GM18517 (cell line): ENCODE measurements at regions not wholly inside any gene's neighbourhood (a gene's known extent, or its start where the extent isn't known, plus 50 kb on each side); places are given as distances from the start of the nearest gene placed in this dataset.

Experiments
- ATAC-seq: cut with Tn5 transposase; IDR thresholded peaks from one replicate; pipeline ENCODE4 v1.9.1; 2021; ENCODE audit warnings: mild to moderate bottlenecking, moderate library complexity; ENCODE audit not compliant: unreplicated experiment

DNA sequence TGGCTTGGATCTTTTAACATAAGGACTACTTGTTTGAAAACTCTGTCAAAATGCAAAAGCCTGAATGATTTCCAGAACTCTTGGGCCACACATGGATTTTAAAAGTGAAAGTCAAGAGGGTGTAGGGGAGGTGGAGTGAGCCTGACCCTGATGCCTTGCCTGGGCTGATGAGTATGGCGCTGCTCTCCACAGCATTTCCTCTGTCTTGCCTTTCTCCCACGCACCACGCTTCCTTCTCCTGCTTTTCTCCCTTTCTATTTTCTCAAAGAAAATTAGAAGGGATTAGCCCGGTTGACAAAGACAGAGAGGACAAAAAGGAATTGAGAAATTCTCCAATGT lies 207.0 kb upstream of the CCDC68 start:
- ATAC-seq, result no peak

DNA sequence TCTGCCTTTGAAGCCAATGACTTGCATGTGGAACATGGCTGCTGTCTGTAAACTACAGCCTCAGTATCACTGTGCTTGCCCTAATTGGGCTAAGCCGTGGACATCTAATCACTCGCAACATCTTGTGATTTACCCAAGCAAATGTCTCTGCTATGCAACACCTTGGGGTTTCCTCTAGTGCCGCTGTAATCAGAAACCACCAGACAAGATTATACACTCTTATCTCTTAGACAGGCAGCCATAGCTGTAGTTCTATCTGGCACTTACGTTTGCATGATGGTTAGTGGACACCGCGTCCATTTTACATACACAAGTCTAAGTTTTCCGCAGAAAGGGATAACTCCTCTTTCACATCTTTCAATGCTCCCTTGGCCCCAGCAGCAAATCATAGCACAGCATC lies 204.3 kb upstream of the CCDC68 start:
- ATAC-seq, result no peak

DNA sequence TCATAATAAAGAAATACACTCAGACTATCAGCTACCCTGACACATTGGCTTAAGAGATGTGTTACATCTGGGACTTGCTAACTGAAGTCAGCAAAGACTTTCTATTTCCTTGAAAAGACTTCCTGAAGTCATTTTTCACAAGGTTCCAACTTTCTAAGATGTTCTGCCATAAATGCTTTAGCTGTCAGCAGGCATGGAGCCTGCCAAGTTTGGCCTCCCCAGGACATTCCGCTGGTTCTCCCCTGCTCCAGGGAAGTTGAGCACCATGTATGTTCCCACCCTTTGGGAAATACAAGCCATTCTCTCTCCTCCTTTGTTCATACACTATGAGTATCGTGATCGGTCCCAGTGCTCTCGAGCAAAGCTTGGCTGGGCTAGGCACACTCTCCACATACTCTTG lies 202.7 kb upstream of the CCDC68 start:
- ATAC-seq, result no peak

DNA sequence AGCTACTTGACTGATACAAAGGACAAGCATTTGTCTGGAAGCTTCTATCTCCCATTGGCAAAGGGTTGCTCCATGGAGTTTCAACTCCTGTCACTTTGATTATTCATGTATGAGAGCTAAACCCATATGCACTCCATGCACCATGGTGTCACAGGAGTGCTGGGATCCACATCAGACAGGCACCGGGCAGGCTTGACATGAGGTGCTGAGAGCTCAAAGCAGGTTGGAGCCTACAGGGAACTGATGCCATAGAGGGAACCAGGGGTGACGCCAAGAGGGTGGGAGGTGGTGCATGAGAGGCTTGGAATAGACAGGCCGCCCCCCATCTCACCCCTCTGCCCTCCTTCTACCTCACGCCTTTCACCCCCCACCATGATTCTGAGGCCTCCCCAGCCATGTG lies 199.8 kb upstream of the CCDC68 start:
- no peak for ATAC-seq

DNA sequence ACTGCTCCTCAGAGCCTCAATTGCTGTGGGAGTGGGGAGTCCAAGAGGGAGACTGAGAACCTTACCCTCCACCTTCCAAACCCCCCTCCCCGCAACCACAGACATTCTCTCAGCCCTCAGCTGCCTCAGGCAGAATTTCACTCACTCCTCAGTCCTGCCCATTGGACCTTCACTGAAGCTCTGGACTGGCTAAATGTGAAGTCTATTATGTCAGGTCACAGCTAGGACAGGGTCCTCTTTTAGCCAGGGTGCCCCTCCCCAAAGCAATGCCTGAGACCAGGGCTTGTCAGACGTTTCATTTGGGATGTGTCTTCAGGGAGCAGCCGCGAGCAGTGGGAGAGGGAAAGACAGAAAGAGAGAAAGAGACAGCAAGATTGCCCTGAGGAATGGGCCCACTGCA lies 199.3 kb upstream of the CCDC68 start:
- no peak for ATAC-seq

- ATAC-seq, result no peak
Measured at GRCh38 chr18:55153346-55153745, 194.1 kb upstream of the CCDC68 start.

DNA sequence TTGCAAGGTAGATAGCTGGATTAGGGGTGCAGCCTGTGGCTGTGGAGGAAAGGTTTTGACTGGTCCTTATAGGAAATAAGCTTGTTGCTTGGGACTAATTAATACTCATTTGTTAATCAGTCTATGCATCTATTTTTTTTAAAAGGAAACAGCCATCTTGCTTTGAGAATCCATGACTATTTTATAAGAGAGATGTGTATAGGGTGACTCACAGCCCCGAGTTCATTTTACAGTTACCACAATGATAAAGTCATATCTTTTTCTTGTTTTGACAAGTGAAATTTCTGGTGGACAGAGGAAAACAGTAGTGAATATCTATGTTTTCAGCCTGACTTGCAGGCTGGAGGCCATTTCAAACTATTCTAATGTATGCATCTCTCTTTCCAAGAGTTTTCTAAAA lies 193.5 kb upstream of the CCDC68 start:
- no peak for ATAC-seq

GRCh38 chr18:55149994-55150393 lies 190.7 kb upstream of the CCDC68 start:
- ATAC-seq, result no peak

DNA sequence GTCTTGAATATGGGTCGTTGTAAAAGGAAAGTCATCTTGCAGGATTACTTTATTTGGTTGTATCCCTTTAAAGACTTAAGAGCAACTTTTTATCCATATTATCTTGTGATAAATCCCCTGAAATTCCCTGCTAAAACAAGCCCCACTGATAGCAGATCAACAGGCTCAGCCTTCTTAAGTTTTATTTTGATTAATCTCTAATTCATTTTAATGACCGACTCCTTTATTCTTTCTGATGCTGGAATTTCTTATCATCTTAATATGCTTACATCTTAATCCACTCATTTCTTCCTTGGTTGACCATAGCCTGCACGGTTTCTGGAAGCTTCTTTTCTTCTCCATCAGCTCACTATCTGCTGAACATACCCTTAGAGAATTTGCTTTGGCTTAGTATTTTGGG lies 188.5 kb upstream of the CCDC68 start:
- no peak for ATAC-seq

DNA sequence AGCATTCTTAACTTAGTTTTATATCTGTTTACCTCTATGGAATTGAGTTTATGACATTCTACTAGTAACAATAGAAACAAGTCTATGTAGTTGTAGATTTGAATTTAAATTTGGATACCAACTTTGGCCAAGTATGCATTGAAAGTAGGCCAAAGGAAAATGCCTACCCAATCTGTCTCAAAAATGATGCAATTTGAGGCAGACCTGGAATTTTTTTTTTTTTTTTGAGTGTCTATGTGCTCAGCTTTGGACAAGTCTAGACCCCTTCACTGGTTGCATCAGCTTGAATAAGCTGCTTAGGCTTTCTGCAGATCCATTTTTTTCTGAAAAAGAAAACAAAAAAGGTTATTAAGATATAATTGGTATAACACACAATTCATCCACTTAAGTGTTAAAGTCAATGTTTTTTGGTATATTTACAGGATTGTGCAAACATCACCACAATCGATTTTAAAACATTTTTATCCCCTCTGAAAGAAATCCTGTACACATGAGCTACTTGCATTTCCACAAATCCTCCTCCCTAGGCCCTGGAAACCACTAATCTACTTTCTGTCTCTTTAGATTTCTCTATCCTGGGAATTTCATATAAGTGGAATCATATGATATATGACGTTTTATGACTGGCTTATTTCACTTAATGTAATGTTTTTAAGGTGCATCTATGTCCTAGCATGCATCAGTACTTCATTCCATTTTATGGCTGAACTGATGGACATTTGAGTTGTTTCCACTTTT lies 185.1 kb upstream of the CCDC68 start:
- ATAC-seq, result no peak

DNA sequence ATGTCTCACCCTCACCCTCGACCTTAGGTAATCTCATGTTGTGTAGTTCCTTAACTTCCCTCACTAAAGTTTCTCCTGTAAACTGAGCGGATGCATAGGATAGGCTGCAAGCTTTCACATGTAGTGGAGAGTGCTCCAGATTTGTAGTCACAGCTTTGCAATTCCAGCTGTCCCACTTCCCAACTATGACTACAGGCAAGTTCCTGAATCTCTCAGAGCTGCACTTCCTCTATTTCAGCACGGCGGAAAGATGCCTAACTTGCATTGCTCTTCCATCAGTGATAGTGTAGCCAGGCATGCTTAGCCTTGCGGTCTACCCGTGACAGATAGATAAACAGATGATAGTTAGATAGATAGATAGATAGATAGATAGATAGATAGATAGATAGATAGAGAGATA lies 183.1 kb upstream of the CCDC68 start:
- no peak for ATAC-seq

- ATAC-seq, result no peak
Measured at GRCh38 chr18:55141318-55141717, 182.1 kb upstream of the CCDC68 start.

- no peak for ATAC-seq
Measured at GRCh38 chr18:55139836-55140235, 180.6 kb upstream of the CCDC68 start.

- ATAC-seq, result no peak
Measured at GRCh38 chr18:55139307-55139706, 180.0 kb upstream of the CCDC68 start.

DNA sequence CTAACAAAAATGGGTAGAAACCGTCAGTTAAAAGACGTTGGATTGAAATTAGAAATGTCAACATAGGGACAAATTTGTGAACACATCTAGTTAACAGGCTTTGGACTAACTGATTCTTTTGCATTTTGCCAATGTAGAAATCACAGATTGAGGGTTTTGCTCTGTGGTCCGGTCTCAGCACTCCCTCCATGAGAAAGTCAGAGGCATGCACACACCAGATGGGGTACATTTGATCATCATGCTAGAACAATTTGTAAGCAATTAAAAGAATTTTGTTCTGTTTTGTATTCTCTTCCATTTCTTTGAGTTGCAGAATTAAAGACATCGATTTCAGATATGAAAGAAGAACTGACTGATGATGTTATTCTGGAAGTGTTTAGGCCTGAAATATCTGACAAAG lies 179.1 kb upstream of the CCDC68 start:
- no peak for ATAC-seq

- ATAC-seq, result no peak
Measured at GRCh38 chr18:55137602-55138001, 178.3 kb upstream of the CCDC68 start.

DNA sequence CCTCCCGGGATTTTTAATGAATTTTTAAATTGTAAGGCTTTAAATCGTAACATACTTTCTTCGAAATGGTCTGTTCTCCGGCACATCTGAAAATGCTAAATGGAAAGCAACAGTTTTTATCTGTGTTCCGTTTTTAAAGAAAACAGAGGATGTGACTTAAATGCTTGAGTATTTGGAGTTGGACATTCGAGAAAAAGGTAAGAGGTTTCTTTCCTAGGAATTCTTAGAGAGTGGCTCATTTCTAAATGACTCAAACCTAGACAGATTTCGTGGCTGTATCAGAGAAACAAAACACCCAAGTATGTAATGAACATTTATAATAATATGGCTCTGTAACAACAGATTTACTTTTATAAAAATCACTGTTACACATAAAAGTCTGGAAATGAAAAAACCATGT lies 177.6 kb upstream of the CCDC68 start:
- ATAC-seq, result no peak

- ATAC-seq, result no peak
Measured at GRCh38 chr18:55136258-55136657, 177.0 kb upstream of the CCDC68 start.

DNA sequence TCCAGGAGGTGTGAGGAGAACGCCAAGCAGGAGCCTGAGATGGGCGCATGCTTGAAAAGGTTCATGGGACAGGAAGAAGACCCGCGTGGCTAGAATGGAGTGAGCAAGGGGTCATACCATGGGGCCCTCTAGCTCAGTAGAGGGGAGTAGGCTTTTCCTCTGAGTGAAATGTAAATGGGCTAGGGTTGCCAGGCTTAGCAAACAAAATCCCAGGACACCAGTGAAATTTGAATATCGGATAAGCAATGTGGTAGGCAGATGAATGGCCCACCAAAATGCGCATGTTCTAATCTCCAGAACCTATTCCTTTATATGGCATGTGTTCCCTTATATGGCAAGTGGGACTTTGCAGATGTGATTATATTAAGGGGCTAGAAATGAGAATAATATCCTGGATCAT lies 174.1 kb upstream of the CCDC68 start:
- ATAC-seq, result no peak

GRCh38 chr18:55128437-55128836 lies 169.2 kb upstream of the CCDC68 start:
- ATAC-seq, result no peak

GRCh38 chr18:55124078-55124763 lies 165.0 kb upstream of the CCDC68 start:
- no peak for ATAC-seq

GRCh38 chr18:55123361-55123760 lies 164.1 kb upstream of the CCDC68 start:
- ATAC-seq, result no peak
